Thymus (tissue), 11 donors: ENCODE measurements at regions not wholly inside any gene's neighbourhood (a gene's known extent, or its start where the extent isn't known, plus 50 kb on each side); places are given as distances from the start of the nearest gene placed in this dataset.

Experiments used
- DNase-seq, 9 donors: peaks; one replicate each; pipeline ENCODE4 v3.0.0-alpha.2; 2013; ENCODE audit warnings: low spot score in 9 of 9, low read depth in 6 of 9, missing footprints in 1 of 9
- H3K27ac ChIP-seq, 2 donors: one replicate each; pipeline ENCODE4 v1.5.1; 2013; ENCODE audit warnings: control low read depth in 1 of 2, low read depth in 1 of 2, low read length in 1 of 2, mild to moderate bottlenecking in 1 of 2, moderate library complexity in 1 of 2
- H3K27me3 ChIP-seq, 2 donors: one replicate each; pipeline ENCODE4 v1.5.1; 2013; ENCODE audit warnings: low read length in 1 of 2; ENCODE audit not compliant: control insufficient read depth in 2 of 2, insufficient read depth in 1 of 2
- H3K36me3 ChIP-seq, 2 donors: one replicate each; pipeline ENCODE4 v1.5.1; 2013; ENCODE audit warnings: low read length in 1 of 2, mild to moderate bottlenecking in 1 of 2, moderate library complexity in 1 of 2; ENCODE audit not compliant: control insufficient read depth in 2 of 2, insufficient read depth in 2 of 2
- H3K4me1 ChIP-seq, 2 donors: one replicate each; pipeline ENCODE4 v1.5.1; 2013; ENCODE audit warnings: low read length in 2 of 2; ENCODE audit not compliant: control insufficient read depth in 2 of 2, insufficient read depth in 2 of 2
- H3K4me3 ChIP-seq, 2 donors: one replicate each; pipeline ENCODE4 v1.5.1; 2013; ENCODE audit warnings: low read length in 2 of 2, control low read depth in 1 of 2, mild to moderate bottlenecking in 1 of 2
- H3K9me3 ChIP-seq, 2 donors: one replicate each; pipeline ENCODE4 v1.5.1; 2013; ENCODE audit warnings: low read length in 1 of 2, mild to moderate bottlenecking in 1 of 2; ENCODE audit not compliant: control insufficient read depth in 2 of 2, insufficient read depth in 1 of 2
- WGBS: extraction: QIAGEN DNeasy Blood & Tissue Kit; methylation state at CpG from one replicate; pipeline ENCODE4 v1.1.7; 2013; 5-methylcytosine and 5-hydroxymethylcytosine counted together
- donor health status: healthy.

DNA sequence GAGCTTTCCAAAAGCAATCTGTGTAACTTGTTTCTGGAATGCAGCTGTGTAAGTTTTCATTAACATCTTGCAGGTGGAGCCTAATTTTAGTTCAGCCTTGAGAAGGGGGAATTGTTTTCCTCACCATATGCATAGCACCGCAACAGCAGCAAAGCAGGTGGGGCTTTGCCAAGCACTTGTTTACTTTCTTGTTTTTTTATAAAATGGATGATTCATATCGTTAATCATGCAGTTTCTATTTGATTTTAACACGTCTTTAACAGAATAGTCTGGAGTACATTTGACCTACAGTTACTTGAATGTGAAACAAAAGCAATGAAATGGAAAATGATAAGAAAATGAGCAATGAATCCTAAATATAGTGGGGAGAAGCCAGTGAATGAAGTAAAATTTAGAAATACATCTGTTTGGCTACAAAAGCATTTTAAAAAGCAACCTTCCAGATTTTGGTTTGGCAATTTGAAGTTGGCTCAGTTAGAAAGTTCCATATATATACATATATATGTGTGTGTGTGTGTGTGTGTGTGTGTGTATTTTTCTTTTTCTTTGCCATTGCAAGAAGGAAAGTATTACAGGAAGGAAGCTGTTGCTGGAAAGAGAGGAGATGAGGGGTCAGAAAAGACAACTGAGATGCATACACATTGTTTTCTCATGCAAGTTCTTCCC lies 119.0 kb upstream of the ADGRL2 start:
- no peaks in the 10 kb centered on the region for H3K27me3 ChIP-seq
- H3K4me3 ChIP-seq, result no peak overlapping the region
- H3K27ac ChIP-seq, result no peak overlapping the region
- DNase-seq, result no peak
- H3K9me3 ChIP-seq, result no peaks in the 10 kb centered on the region
- H3K36me3 ChIP-seq, result no peaks in the 10 kb centered on the region
- WGBS, result 71% methylated on average over 3 of the region's 3 CpGs
- no peaks in the 10 kb centered on the region for H3K4me1 ChIP-seq

DNA sequence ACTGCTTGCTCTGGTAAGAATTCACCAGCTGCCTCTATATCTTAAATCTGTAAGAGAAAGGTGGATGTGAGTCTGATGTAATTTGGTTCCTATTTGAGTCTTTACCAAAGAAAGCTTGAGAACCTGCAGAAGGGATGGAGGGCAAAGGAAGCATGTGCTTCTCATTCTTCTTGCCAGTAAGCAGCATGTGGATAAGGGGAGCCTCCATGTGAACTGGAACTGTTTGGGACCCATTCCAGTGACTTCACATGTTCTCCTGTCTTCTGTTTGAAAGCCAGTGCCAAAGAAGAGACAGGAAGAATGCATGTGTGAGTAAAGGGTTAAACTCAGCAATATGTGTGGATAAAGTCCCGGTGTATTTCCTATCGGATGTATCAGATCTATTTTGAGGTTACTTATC lies 119.6 kb upstream of the ADGRL2 start:
- no peak overlapping the region for H3K27ac ChIP-seq
- DNase-seq, result no peak
- H3K4me3 ChIP-seq, result no peak overlapping the region
- no peaks in the 10 kb centered on the region for H3K9me3 ChIP-seq
- H3K27me3 ChIP-seq, result no peaks in the 10 kb centered on the region
- 87% methylated on average over 2 of the region's 2 CpGs for WGBS
- no peaks in the 10 kb centered on the region for H3K36me3 ChIP-seq
- no peaks in the 10 kb centered on the region for H3K4me1 ChIP-seq

DNA sequence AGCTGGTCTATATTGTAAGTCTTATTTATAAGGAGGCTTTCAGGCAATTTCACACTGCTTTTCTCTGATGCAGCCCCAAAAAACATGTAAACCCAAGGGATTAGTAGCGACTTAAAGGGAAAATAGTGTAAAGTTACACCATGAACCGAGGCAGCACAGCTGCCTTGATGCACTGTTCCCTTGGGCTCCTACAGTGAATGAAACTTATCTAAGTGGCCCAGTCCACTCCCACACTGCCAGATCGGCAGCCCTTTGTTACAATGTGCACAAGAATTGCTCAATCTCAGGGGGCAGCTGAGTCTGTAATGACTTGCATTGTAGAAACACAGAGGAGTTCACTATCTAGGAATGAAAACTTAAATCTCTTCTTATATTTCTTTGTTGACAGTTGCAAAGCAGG lies 120.8 kb upstream of the ADGRL2 start:
- no peak for DNase-seq
- Histone ChIP-seq H3K4me1 (no peaks in the 10 kb centered on the region), H3K27ac (no peak overlapping the region), H3K27me3 (no peaks in the 10 kb centered on the region), H3K4me3 (no peak overlapping the region), H3K36me3 (no peaks in the 10 kb centered on the region), H3K9me3 (no peaks in the 10 kb centered on the region)
- WGBS, result 92% methylated on average over 3 of the region's 3 CpGs

DNA sequence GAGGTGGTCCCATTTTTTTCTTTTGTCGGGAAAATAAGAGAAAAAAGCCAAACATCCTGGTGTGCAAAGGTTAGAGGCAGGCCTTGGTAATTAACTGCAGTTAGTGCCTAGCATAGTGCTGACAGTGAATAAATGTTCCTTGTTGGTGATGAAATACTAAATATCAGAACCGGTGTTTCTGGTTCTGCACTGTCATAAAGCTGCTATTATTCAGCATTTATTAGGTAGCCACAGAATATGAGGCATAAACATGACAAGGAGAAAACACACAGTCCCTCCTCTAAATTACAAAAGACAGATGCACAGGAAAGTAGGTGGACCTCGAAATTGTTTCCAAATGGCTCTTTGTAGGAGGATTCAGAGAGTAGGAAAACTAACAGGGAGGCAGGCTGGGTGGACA lies 122.0 kb upstream of the ADGRL2 start:
- Histone ChIP-seq H3K4me3 (no peak overlapping the region), H3K9me3 (no peaks in the 10 kb centered on the region), H3K36me3 (no peaks in the 10 kb centered on the region), H3K27ac (no peak overlapping the region), H3K4me1 (no peaks in the 10 kb centered on the region), H3K27me3 (no peaks in the 10 kb centered on the region)
- 89% methylated on average over 3 of the region's 3 CpGs for WGBS
- no peak for DNase-seq

DNA sequence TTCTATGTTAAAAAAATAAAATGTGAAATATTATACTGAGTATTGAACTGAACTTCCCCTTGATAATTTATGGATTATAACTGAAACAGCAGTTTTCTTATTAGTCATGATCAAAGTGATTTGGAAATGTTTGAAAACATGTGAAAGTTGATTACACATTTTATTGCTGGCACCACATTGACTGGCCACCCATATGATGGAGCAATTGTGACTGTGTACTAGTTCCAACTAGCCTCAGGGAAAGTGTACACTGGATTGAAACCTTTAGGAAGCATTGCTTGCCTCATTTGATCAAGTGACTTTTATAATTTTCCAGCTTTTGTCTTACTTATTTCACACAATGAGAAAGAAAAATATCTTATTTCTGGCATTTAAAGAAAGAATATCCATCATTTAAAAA lies 128.0 kb upstream of the ADGRL2 start:
- Histone ChIP-seq H3K27ac (no peak overlapping the region), H3K36me3 (no peaks in the 10 kb centered on the region), H3K4me3 (no peak overlapping the region), H3K9me3 (no peaks in the 10 kb centered on the region), H3K4me1 (no peaks in the 10 kb centered on the region), H3K27me3 (no peaks in the 10 kb centered on the region)
- no peak for DNase-seq

DNA sequence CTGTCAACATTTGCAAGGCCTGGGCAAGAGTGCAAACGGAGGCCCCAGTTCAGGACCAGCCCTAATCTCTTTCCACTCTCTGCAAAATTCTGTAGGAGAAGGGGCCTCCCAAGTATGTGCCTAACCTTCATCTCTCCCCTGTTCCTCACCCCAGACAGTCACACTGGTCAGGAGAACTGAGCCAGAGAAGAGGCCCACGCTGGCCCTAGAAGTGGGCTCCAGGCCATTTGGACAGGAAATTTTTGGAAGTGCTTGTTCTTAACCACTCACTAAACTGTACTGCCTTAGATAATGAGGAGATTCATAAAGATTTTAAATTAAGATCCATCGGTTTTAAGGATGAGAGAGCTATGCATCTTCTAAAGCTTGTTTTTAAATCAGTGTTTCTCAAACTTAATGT lies 129.7 kb upstream of the ADGRL2 start:
- Histone ChIP-seq H3K27ac (no peak overlapping the region), H3K4me3 (no peak overlapping the region), H3K27me3 (no peaks in the 10 kb centered on the region), H3K4me1 (no peaks in the 10 kb centered on the region), H3K36me3 (no peaks in the 10 kb centered on the region), H3K9me3 (no peaks in the 10 kb centered on the region)
- no peak for DNase-seq
- WGBS, result 92% methylated on average over 3 of the region's 3 CpGs

DNA sequence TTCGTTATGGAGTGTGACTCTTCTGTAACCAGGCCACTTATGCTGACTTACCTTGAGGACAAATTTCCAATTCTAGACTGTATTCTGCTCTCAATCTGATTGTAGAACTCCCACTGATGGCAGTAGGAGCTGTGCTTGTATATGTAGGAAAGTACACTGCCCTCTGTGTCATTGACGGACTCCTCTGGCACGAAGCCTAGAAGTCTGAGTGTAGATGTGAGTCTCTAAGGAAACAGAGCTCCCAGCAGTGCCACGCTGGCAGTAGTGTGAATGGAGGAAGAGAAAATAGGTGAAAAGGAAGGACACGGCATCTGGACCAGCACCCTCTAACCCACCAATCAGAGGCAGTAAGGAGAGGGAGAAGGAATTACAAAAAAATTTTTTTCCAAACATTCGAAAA lies 130.4 kb upstream of the ADGRL2 start:
- Histone ChIP-seq H3K4me3 (no peak overlapping the region), H3K9me3 (no peaks in the 10 kb centered on the region), H3K36me3 (no peaks in the 10 kb centered on the region), H3K4me1 (no peaks in the 10 kb centered on the region), H3K27ac (no peak overlapping the region), H3K27me3 (no peaks in the 10 kb centered on the region)
- no peak for DNase-seq
- WGBS, result 48% methylated on average over 6 of the region's 6 CpGs

DNA sequence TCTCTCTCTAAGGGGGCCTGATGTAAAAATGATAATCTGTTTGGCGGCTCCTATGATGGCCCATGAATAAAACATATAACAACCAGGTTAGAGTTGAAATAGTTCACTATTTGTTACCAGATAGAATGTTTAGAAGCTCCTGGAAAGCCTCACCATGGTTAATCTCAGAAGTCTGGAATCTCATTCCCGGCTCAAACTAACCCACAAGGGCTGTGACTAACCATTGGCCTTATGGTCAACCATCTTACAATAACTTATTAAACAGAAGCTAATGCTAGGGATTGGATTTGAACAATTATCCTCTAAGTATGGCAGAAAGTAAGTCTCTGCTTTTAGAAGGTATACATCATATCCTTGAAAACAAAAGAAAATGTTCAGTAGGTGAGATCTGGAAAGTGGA lies 134.1 kb upstream of the ADGRL2 start:
- H3K4me1 ChIP-seq, result no peaks in the 10 kb centered on the region
- no peak overlapping the region for H3K27ac ChIP-seq
- H3K4me3 ChIP-seq, result no peak overlapping the region
- no peaks in the 10 kb centered on the region for H3K27me3 ChIP-seq
- no peak for DNase-seq
- no peaks in the 10 kb centered on the region for H3K36me3 ChIP-seq
- no peaks in the 10 kb centered on the region for H3K9me3 ChIP-seq
- WGBS, result 95% methylated on average over 2 of the region's 2 CpGs

DNA sequence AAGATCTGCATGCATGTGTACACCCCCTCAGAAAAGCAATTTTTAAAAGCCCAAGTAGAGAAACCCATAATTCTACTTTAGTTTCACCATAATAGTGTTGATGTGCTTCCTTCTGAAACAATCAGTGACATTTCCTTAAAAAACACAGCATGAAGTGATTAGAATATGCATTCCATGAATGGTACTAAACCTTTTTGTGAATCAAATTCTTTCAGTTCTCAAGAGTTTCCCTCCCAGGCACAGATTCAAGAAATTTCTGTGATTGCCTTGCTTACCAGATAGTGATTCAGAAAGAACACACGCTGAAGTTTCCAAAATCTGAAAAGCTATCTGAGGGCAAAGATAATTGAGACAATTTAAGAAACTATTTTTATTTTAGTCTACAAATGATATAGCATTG lies 136.4 kb upstream of the ADGRL2 start:
- Histone ChIP-seq H3K4me3 (no peak overlapping the region), H3K4me1 (no peaks in the 10 kb centered on the region), H3K9me3 (no peaks in the 10 kb centered on the region), H3K27ac (no peak overlapping the region), H3K27me3 (no peaks in the 10 kb centered on the region), H3K36me3 (no peaks in the 10 kb centered on the region)
- WGBS, result 90% methylated on average over 1 of the region's 1 CpG
- DNase-seq, result no peak
